Pancreas (tissue), 10 donors: ENCODE measurements at regions not wholly inside any gene's neighbourhood (a gene's known extent, or its start where the extent isn't known, plus 50 kb on each side); places are given as distances from the start of the nearest gene placed in this dataset.

Experiments used
- ATAC-seq, 4 donors: fragments of 200-7000 bp; cut with Tn5 transposase; one replicate each; pipeline versions ENCODE4 v1.8.0 to v1.9.1; 2020; ENCODE audit warnings: mild to moderate bottlenecking in 4 of 4, moderate library complexity in 4 of 4
- DNase-seq, 6 donors: peaks; one replicate each; pipeline ENCODE4 v3.0.0-alpha.2; 2020
- FAIRE-seq: peaks from 2 replicates; lab custom pipeline; 2012; peaks lifted over from hg19 to GRCh38; lab: Jason Lieb, UNC
- H3K27ac ChIP-seq, 4 donors: fragments of 200-600 bp; sonication (generic); 1 replicate in 3 of 4; 2 replicates in 1 of 4; pipeline versions ENCODE4 v1.5.0 to v1.8.0; 2020
- H3K27me3 ChIP-seq, 4 donors: fragments of 200-600 bp; one replicate each; pipeline ENCODE4 v1.8.0; 2021
- H3K36me3 ChIP-seq, 3 donors: fragments of 200-600 bp; sonication (generic) in 1 of 3; one replicate each; pipeline versions ENCODE4 v1.5.0 to v1.8.0; 2020 to 2021
- H3K4me1 ChIP-seq, 3 donors: fragments of 200-600 bp; one replicate each; pipeline ENCODE4 v1.8.0; 2021
- H3K4me3 ChIP-seq, 4 donors: fragments of 200-600 bp; sonication (generic) in 2 of 4; one replicate each; pipeline versions ENCODE4 v1.5.0 to v1.8.0; 2020 to 2021
- H3K9me3 ChIP-seq, 4 donors: fragments of 200-600 bp; one replicate each; pipeline ENCODE4 v1.8.0; 2021
- WGBS, 2 donors: extraction: QIAGEN DNeasy Blood & Tissue Kit; methylation state at CpG; one replicate each; pipeline ENCODE4 v1.1.7; 2013; 5-methylcytosine and 5-hydroxymethylcytosine counted together
- intact Hi-C, 3 donors: fragments of 100-400 bp; cut with DNase I; formaldehyde crosslinking; loops; one replicate each; pipeline versions ENCODE4 v1.11.1 to v1.14.2; 2022
- TF ChIP-seq, protein P1 (sequence below), 4 donors: fragments of 200-600 bp; sonication (generic) in 3 of 4; IDR thresholded peaks; one replicate each; pipeline versions ENCODE4 v1.5.0 to v1.8.0; 2021; ENCODE audit warnings: antibody characterized with exemption in 4 of 4
- donor health status: healthy with polysubstance abuse.
- donor health status: DM: no; HTN: no; CAD: no; lungs with moderate emphysema.
- donor health status: DM: no; HTN: no; CAD: no.
- donor health status: control.
- donor health status: control.
- donor health status: Bipolar disorder and iron deficiency.
- donor health status: DM: yes; HTN: yes; CAD: no.
- donor health status: DM: no; HTN: no; CAD: no.
- donor health status: DM: no; HTN: no; CAD: no.
- donor health status: DM: yes; HTN: yes; CAD: no.

DNA sequence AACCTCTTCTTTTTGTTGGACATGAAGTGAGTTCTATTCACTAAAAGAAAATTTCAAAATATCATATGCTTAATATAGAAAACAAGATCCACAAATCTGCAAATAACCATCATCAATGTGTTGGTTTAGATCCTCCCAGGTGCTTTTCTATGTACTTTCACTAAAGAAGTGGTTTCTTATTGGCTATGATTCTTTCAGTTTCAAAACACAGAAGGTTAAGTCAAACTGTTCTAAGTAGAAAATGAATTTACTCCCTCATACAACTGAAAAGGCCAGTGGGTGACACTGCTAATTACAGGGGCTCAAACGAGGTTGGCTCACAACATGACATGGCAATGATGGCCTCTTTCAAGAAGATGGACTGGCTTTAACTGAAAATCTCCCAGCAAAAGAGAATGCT lies 111.7 kb downstream of the GALR1 start:
- no peak overlapping the region for H3K27ac ChIP-seq
- DNase-seq (no peak), ATAC-seq (no peak), FAIRE-seq (no peak)
- no peaks in the 10 kb centered on the region for H3K9me3 ChIP-seq
- intact Hi-C loops: no loop called here
- no peaks in the 10 kb centered on the region for H3K4me1 ChIP-seq
- TF ChIP-seq, protein P1, sequence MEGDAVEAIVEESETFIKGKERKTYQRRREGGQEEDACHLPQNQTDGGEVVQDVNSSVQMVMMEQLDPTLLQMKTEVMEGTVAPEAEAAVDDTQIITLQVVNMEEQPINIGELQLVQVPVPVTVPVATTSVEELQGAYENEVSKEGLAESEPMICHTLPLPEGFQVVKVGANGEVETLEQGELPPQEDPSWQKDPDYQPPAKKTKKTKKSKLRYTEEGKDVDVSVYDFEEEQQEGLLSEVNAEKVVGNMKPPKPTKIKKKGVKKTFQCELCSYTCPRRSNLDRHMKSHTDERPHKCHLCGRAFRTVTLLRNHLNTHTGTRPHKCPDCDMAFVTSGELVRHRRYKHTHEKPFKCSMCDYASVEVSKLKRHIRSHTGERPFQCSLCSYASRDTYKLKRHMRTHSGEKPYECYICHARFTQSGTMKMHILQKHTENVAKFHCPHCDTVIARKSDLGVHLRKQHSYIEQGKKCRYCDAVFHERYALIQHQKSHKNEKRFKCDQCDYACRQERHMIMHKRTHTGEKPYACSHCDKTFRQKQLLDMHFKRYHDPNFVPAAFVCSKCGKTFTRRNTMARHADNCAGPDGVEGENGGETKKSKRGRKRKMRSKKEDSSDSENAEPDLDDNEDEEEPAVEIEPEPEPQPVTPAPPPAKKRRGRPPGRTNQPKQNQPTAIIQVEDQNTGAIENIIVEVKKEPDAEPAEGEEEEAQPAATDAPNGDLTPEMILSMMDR (IDR thresholded peaks at IDR 0.05): no peak
- no peak overlapping the region for H3K4me3 ChIP-seq
- WGBS, 2 donors: 29 to 31% methylated on average over 1 of the region's 1 CpG
- H3K27me3 ChIP-seq: no peaks in the 10 kb centered on the region
- no peaks in the 10 kb centered on the region for H3K36me3 ChIP-seq

DNA sequence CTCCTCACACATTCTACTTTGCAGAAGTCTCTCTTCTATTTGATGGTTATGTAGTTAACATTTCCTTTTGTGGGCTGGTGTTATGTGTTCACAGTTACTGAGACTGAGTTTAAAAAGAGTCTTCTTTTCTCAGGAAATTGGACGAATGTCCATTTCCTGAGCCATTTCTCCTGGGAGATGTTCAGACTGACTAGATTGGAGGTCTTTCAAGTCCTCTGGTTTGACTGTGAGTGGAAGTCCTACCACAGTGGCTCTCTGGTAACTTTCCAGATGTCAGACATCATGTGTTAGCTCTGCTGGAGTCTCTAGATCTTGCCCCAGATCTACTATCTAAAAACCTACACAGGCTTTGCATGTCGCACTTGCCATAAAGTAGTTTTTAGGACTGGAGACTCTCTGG lies 116.0 kb downstream of the GALR1 start:
- Histone ChIP-seq H3K4me3 (no peak overlapping the region), H3K27me3 (no peaks in the 10 kb centered on the region), H3K27ac (peak overlapping the region in 2 of 4 donors; percentile 72 to 85), H3K4me1 (no peaks in the 10 kb centered on the region), H3K36me3 (no peaks in the 10 kb centered on the region), H3K9me3 (no peaks in the 10 kb centered on the region)
- FAIRE-seq: no peak
- TF ChIP-seq, protein P1 (IDR thresholded peaks at IDR 0.05): no peak
- 70 to 81% methylated on average over 2 of the region's 2 CpGs for WGBS, 2 donors
- intact Hi-C loops: no loop called here
- no peak for ATAC-seq
- no peak for DNase-seq

DNA sequence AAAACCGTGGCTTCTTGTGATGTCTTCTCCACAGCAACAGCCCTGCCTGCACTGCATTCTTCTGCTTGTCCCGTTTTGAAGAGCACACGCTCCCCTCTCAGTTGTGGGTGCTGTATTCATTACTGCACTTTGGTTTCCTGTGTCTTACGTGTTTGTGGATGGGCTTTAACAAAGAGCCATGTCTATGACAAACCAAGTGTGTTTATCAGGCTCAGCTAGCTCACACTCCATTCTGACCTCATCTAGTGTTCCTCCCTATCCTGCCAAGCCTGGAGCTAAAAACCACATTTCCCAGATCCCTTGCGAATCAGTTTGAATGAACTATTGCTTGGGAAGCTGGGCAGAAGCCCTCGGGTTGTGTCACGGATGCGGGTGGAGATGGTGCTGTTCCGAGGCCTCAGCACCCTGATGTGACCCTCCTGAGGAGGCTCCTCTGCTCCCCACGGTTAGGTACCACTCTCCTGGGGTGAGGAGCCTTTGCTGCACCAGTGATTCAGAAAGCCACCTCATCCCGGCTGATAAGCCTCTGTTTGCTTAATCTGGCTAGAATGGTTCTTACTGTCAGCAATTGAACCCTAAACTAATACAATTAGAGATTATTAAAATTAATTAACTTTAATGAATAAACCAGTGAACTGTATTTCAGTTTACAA lies 116.5 kb downstream of the GALR1 start:
- H3K4me3 ChIP-seq: no peak overlapping the region
- no peaks in the 10 kb centered on the region for H3K27me3 ChIP-seq
- DNase-seq (no peak), ATAC-seq (peak in 3 of 4 donors; percentile 22 to 49 (median 23)), FAIRE-seq (no peak)
- no peaks in the 10 kb centered on the region for H3K36me3 ChIP-seq
- 74 to 75% methylated on average over 11 of the region's 11 CpGs for WGBS, 2 donors
- H3K9me3 ChIP-seq: no peaks in the 10 kb centered on the region
- no peaks in the 10 kb centered on the region for H3K4me1 ChIP-seq
- intact Hi-C loops: no loop called here
- TF ChIP-seq, protein P1 (IDR thresholded peaks at IDR 0.05): no peak
- peak overlapping the region; percentile 32 to 85 (median 62) for H3K27ac ChIP-seq

DNA sequence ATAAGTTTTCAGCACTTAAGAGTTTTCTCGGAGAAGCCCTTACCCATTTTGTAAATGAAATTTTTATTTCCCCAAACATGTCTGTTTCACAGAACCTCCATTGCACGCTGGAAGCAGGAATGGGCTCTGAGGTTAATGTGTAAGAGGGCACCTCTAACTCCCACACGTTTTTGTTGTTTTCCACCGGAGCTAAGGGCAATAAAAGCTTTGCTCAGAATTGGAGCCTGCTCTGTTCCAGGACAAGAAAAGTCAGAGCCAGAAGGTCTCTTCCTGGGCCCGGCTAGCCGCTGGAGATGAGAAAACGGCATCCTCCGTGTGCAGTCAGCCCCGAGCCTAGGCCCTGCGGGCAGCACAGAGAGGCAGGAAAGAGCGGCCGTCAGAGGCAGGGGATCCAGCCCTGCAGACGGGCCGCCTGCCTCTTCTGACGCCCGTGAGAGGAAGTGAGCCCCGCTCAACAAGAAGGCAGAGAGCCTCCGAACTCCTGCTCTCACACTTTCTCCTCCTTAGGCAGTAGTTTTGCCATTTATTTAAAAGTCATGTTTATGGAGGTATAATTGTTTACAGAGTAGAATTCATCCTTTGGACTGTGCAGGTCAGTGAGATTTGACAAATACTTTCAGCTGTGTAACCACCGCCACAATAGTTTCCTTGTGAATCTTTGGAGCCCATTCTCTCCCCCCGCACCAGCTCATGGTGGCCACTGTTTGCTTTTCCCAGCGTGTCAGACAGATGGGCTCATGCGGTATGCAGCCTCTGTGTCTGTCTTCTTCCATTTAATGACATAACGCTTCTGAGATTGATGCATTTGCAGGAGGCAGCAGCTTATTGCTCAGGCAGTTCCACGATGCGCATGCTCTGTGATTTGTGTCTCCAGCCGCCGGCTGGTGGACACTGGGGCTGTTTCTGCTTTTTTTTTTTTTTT lies 117.3 kb downstream of the GALR1 start:
- 12 to 14% methylated on average over 27 of the region's 27 CpGs for WGBS, 2 donors
- TF ChIP-seq, protein P1 (IDR thresholded peaks at IDR 0.05): no peak
- intact Hi-C loops: no loop called here
- peak overlapping the region; percentile 32 to 85 (median 62) for H3K27ac ChIP-seq
- FAIRE-seq (no peak), ATAC-seq (peak; percentile 83 to 91 (median 88)), DNase-seq (peak in 5 of 6 donors; percentile 57 to 70 (median 67))
- H3K4me3 ChIP-seq: peak overlapping the region in 2 of 4 donors; percentile 7 to 33
- H3K4me1 ChIP-seq: no peaks in the 10 kb centered on the region
- H3K36me3 ChIP-seq: no peaks in the 10 kb centered on the region
- no peaks in the 10 kb centered on the region for H3K27me3 ChIP-seq
- H3K9me3 ChIP-seq: no peaks in the 10 kb centered on the region
